Heart right ventricle (tissue), 16 donors: ENCODE measurements at regions not wholly inside any gene's neighbourhood (a gene's known extent, or its start where the extent isn't known, plus 50 kb on each side); places are given as distances from the start of the nearest gene placed in this dataset.
A peak's percentile ranks its signal among the peaks of the same experiment; 100 is the strongest.

Experiments
- ATAC-seq, 8 donors: fragments of 200-7000 bp; cut with Tn5 transposase; one replicate each; pipeline ENCODE4 v1.9.1; 2020; ENCODE audit warnings: mild to moderate bottlenecking in 8 of 8, moderate library complexity in 8 of 8, moderate number of reproducible peaks in 1 of 8
- DNase-seq, 2 donors: peaks; one replicate each; pipeline ENCODE4 v3.0.0-alpha.2; 2020
- H3K27ac ChIP-seq, 10 donors: fragments of 200-600 bp; sonication (generic) in 2 of 10; one replicate each; pipeline versions ENCODE4 v1.5.0 to v1.8.0; 2020 to 2022; ENCODE audit warnings: mild to moderate bottlenecking in 3 of 10
- H3K27me3 ChIP-seq, 7 donors: fragments of 200-600 bp; one replicate each; pipeline ENCODE4 v1.8.0; 2021 to 2022; ENCODE audit warnings: mild to moderate bottlenecking in 2 of 7
- H3K36me3 ChIP-seq, 9 donors: fragments of 200-600 bp; sonication (generic) in 1 of 9; one replicate each; pipeline versions ENCODE4 v1.5.0 to v1.8.0; 2020 to 2022; ENCODE audit warnings: mild to moderate bottlenecking in 2 of 9
- H3K4me1 ChIP-seq, 9 donors: fragments of 200-600 bp; sonication (generic) in 1 of 9; one replicate each; pipeline versions ENCODE4 v1.5.0 to v1.8.0; 2020 to 2022; ENCODE audit warnings: mild to moderate bottlenecking in 4 of 9
- H3K4me3 ChIP-seq, 10 donors: fragments of 200-600 bp; sonication (generic) in 2 of 10; one replicate each; pipeline versions ENCODE4 v1.5.0 to v1.8.0; 2020 to 2022; ENCODE audit warnings: mild to moderate bottlenecking in 7 of 10, moderate library complexity in 2 of 10
- H3K9me3 ChIP-seq, 11 donors: fragments of 200-600 bp in 10 of 11; sonication (generic) in 2 of 11; one replicate each; pipeline versions ENCODE4 v1.5.0 to v1.8.0; 2013 to 2022; ENCODE audit warnings: mild to moderate bottlenecking in 2 of 11, control low read depth in 1 of 11, moderate library complexity in 1 of 11
- CTCF ChIP-seq, 9 donors: fragments of 200-600 bp; sonication (generic) in 2 of 9; IDR thresholded peaks; one replicate each; pipeline versions ENCODE4 v1.5.0 to v1.8.0; 2021 to 2022; ENCODE audit warnings: antibody characterized with exemption in 9 of 9, mild to moderate bottlenecking in 5 of 9, moderate library complexity in 1 of 9
- WGBS, 2 donors: extraction: QIAGEN DNeasy Blood & Tissue Kit; methylation state at CpG; one replicate each; pipeline ENCODE4 v1.1.7; 2013; ENCODE audit warnings: inconsistent platforms in 1 of 2; 5-methylcytosine and 5-hydroxymethylcytosine counted together
- intact Hi-C, 10 donors: fragments of 100-400 bp; cut with DNase I; formaldehyde crosslinking; loops; one replicate each; pipeline versions ENCODE4 v1.11.1 to v1.14.2; 2022
- donor health status: Arrhythmogenic right ventricular cardiomyopathy.
- donor health status: ischemic (EF 13 %, LVEDD 7.1; RV severe dilation, severe dysfunction).
- donor health status: healthy with polysubstance abuse.
- donor health status: DM: no; HTN: yes; CAD: no.
- donor health status: DM: no; HTN: no; CAD: no.
- donor health status: ischemic (EF 25% LVEDD 6.9; RV normal size, moderate dysfunction).
- donor health status: ischemic (EF 25% LVEDD 5.7; RV mildly dilated, moderate dysfunction).
- donor health status: healthy.
- donor health status: DM: yes; HTN: yes; CAD: no.
- donor health status: Ischemic cardiomyopathy.
- donor health status: ischemic (EF 35%, LVEDD 5.7; RV mildly dilated, moderate dysfunction).
- donor health status: nonischemic (EF 11% LVEDD 7.7; RV severe dilation, severe dysfunction).
- donor health status: DM: yes; HTN: yes; CAD: no.
- donor health status: PGD.
- donor health status: ischemic (EF 29% LVEDD 5.4; RV normal size, mild dysfunction).
- donor health status: nonischemic (EF 23%, LVEDD 6.1; RV moderate dilation, normal function).

GRCh38 chr20:48339190-48339985 lies 488.4 kb downstream of the PREX1 start:
- Histone ChIP-seq H3K27ac (no peak overlapping the region), H3K4me3 (no peak overlapping the region), H3K27me3 (peaks cover 0 to 19% (median 4%) of the 10 kb centered on the region in 7 donors), H3K36me3 (no peaks in the 10 kb centered on the region), H3K4me1 (peaks cover 0 to 6% (median 0%) of the 10 kb centered on the region in 9 donors), H3K9me3 (no peaks in the 10 kb centered on the region)
- ATAC-seq (peak in 7 of 8 donors; percentile 51 to 72 (median 54)), DNase-seq (no peak)
- intact Hi-C loops: no loop called here
- no peak for TF ChIP-seq CTCF (IDR thresholded peaks at IDR 0.05)
- WGBS, 2 donors: 63 to 71% methylated on average over 13 of the region's 13 CpGs

- intact Hi-C loops: no loop called here
- ATAC-seq: no peak
- TF ChIP-seq CTCF (IDR thresholded peaks at IDR 0.05): no peak
- no peak for DNase-seq
- WGBS, 2 donors: 69 to 76% methylated on average over 7 of the region's 7 CpGs
- Histone ChIP-seq H3K4me3 (no peak overlapping the region), H3K27ac (no peak overlapping the region), H3K4me1 (peaks cover 0 to 6% (median 0%) of the 10 kb centered on the region in 9 donors), H3K9me3 (no peaks in the 10 kb centered on the region), H3K36me3 (no peaks in the 10 kb centered on the region), H3K27me3 (peaks cover 0 to 15% (median 0%) of the 10 kb centered on the region in 7 donors)
Observed at GRCh38 chr20:48338717-48339116, 489.1 kb downstream of the PREX1 start.

GRCh38 chr20:48336597-48336996 lies 491.2 kb downstream of the PREX1 start:
- H3K4me1 ChIP-seq: peaks cover 0 to 6% (median 0%) of the 10 kb centered on the region in 9 donors
- peaks cover 0 to 6% (median 0%) of the 10 kb centered on the region in 7 donors for H3K27me3 ChIP-seq
- 83 to 90% methylated on average over 6 of the region's 6 CpGs for WGBS, 2 donors
- no peak for DNase-seq
- H3K4me3 ChIP-seq: no peak overlapping the region
- H3K27ac ChIP-seq: no peak overlapping the region
- no peaks in the 10 kb centered on the region for H3K9me3 ChIP-seq
- H3K36me3 ChIP-seq: no peaks in the 10 kb centered on the region
- intact Hi-C loops: no loop called here
- TF ChIP-seq CTCF (IDR thresholded peaks at IDR 0.05): no peak
- ATAC-seq: no peak

- ATAC-seq (peak in 1 of 8 donors; percentile 38), DNase-seq (no peak)
- Histone ChIP-seq H3K9me3 (no peaks in the 10 kb centered on the region), H3K4me3 (no peak overlapping the region), H3K27me3 (peaks cover 0 to 6% (median 0%) of the 10 kb centered on the region in 7 donors), H3K36me3 (no peaks in the 10 kb centered on the region), H3K27ac (no peak overlapping the region), H3K4me1 (peaks cover 0 to 6% (median 0%) of the 10 kb centered on the region in 9 donors)
- intact Hi-C loops: no loop called here
- 87 to 90% methylated on average over 3 of the region's 3 CpGs for WGBS, 2 donors
- no peak for TF ChIP-seq CTCF (IDR thresholded peaks at IDR 0.05)
Observed at GRCh38 chr20:48335308-48336050, 492.3 kb downstream of the PREX1 start.
